Panc1 (cell line): ENCODE measurements at regions not wholly inside any gene's neighbourhood (a gene's known extent, or its start where the extent isn't known, plus 50 kb on each side); places are given as distances from the start of the nearest gene placed in this dataset.

ENCODE experiments used
- ATAC-seq: fragments of 200-7000 bp; cut with Tn5 transposase; 2 replicates; pipeline ENCODE4 v1.9.1; 2020; ENCODE audit warnings: mild to moderate bottlenecking, moderate library complexity
- BruUV-seq: library from RNA; stranded (reverse); fragments of 400-500 nt; replicated peaks from 2 replicates; lab custom pipeline; 2021; lab: Mats Ljungman, UMichigan
- CTCF ChIA-PET: fragments of 300-600 bp; sonication (Branson Sonifier 250); formaldehyde crosslinking; loops from one replicate; lab custom pipeline; 2022; ENCODE audit warnings: antibody characterized with exemption; lab: Charles Lee
- POLR2A ChIA-PET: fragments of 300-600 bp; sonication (Branson Sonifier 250); formaldehyde crosslinking; loops from one replicate; lab custom pipeline; 2022; ENCODE audit warnings: antibody characterized with exemption; lab: Charles Lee
- DNase-seq: peaks from one replicate; pipeline ENCODE4 v3.0.0-alpha.2; 2010; ENCODE audit warnings: low read depth, low spot score
- H3K27ac ChIP-seq: 2 replicates; pipeline ENCODE4 v1.5.1; 2011; ENCODE audit warnings: mild to moderate bottlenecking, low read length, inconsistent platforms
- H3K27me3 ChIP-seq: fragments of 200-500 bp; sonication (Bioruptor generic); 2 replicates; pipeline ENCODE4 v1.6.0; 2014; ENCODE audit warnings: low read length, inconsistent platforms; ENCODE audit not compliant: control insufficient read depth, insufficient read depth
- H3K36me3 ChIP-seq: fragments of 200-500 bp; sonication (Bioruptor generic); 2 replicates; pipeline ENCODE4 v1.5.1; 2014; ENCODE audit warnings: inconsistent platforms, mild to moderate bottlenecking, low read length, moderate library complexity; ENCODE audit not compliant: control insufficient read depth, insufficient read depth
- H3K4me1 ChIP-seq: 2 replicates; pipeline ENCODE4 v1.5.1; 2011; ENCODE audit warnings: inconsistent platforms, mild to moderate bottlenecking, low read length, moderate library complexity; ENCODE audit not compliant: control insufficient read depth, insufficient read depth
- H3K4me3 ChIP-seq, 2 experiments: 2 replicates each; pipeline ENCODE4 v1.5.1; 2011 to 2012; ENCODE audit warnings: low read depth in 2 of 2, low read length in 2 of 2, mild to moderate bottlenecking in 2 of 2, inconsistent platforms in 1 of 2, moderate library complexity in 1 of 2
- H3K9me3 ChIP-seq: fragments of 200-500 bp; sonication (Bioruptor generic); 2 replicates; pipeline ENCODE4 v1.5.1; 2014; ENCODE audit warnings: low read depth, mild to moderate bottlenecking, inconsistent platforms, low read length, moderate library complexity; ENCODE audit not compliant: control insufficient read depth, insufficient read depth
- CTCF ChIP-seq: fragments of 450-650 bp; IDR thresholded peaks from 2 replicates; pipeline ENCODE4 v1.5.1; 2017; ENCODE audit warnings: mild to moderate bottlenecking
- POLR2AphosphoS5 ChIP-seq: IDR thresholded peaks from 2 replicates; pipeline ENCODE4 v1.6.1; 2012; ENCODE audit warnings: mild to moderate bottlenecking, low read depth, low read length, moderate library complexity
- SIN3A ChIP-seq: IDR thresholded peaks from 2 replicates; pipeline ENCODE4 v1.6.1; 2012; ENCODE audit warnings: low read depth, mild to moderate bottlenecking, low read length, moderate library complexity, borderline replicate concordance; ENCODE audit not compliant: insufficient read depth
- TCF7L2 ChIP-seq: IDR thresholded peaks from 2 replicates; pipeline ENCODE4 v1.6.1; 2011; ENCODE audit warnings: mild to moderate bottlenecking, low read depth, low read length, inconsistent platforms
- in situ Hi-C: cut with HindIII; loops from 2 replicates; pipeline ENCODE4 v1.10.0; 2016; ENCODE audit warnings: low sequenced_read_pairs, low pct_unique_long_range_greater_than_20kb
- intact Hi-C: fragments of 100-400 bp; cut with micrococcal nuclease; formaldehyde crosslinking; loops from one replicate; pipeline ENCODE4 v1.10.0; 2022; ENCODE audit not compliant: unreplicated experiment
- TF ChIP-seq, protein P1 (sequence below), 2 experiments: IDR thresholded peaks; 2 replicates each; pipeline ENCODE4 v1.6.1; 2011 to 2012; ENCODE audit warnings: low read depth in 2 of 2, control low read depth in 1 of 2, low read length in 1 of 2, mild to moderate bottlenecking in 1 of 2, moderate library complexity in 1 of 2; ENCODE audit not compliant: insufficient read depth in 1 of 2

DNA sequence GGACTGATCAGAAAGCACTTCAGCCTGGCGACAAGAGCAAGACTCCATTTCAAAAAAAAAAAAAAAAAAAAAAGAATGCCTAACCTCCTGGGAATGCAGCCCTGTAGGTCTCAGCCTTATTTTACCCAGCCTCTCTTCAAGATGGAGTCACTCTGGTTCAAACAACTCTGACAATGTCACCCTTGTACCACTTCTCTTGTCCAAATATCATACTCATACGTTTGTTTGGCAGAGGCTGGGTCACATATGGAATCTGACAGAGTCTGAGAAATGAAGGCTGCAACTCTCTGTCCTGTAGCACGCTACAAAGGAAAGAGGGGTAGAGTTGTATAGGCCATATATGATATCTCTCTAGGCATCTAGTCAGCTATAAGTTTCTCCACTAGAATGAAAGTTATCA, 58.6 kb upstream of the GSAP start:
- ChIA-PET CTCF (no interaction called here), POLR2A (interaction anchor here (0.7 kb wide), 1 partner anchor 94 kb away, joined by 16 read pairs; no protein-coding TSS in a partner anchor)
- Histone ChIP-seq H3K27ac (no peak overlapping the region), H3K4me3 (no peak overlapping the region), H3K4me1 (no peaks in the 10 kb centered on the region), H3K36me3 (no peaks in the 10 kb centered on the region), H3K27me3 (no peaks in the 10 kb centered on the region; the same call in 1 of the 2 replicates), H3K9me3 (no peaks in the 10 kb centered on the region)
- no peak for TF ChIP-seq SIN3A
- TF ChIP-seq, protein P1, sequence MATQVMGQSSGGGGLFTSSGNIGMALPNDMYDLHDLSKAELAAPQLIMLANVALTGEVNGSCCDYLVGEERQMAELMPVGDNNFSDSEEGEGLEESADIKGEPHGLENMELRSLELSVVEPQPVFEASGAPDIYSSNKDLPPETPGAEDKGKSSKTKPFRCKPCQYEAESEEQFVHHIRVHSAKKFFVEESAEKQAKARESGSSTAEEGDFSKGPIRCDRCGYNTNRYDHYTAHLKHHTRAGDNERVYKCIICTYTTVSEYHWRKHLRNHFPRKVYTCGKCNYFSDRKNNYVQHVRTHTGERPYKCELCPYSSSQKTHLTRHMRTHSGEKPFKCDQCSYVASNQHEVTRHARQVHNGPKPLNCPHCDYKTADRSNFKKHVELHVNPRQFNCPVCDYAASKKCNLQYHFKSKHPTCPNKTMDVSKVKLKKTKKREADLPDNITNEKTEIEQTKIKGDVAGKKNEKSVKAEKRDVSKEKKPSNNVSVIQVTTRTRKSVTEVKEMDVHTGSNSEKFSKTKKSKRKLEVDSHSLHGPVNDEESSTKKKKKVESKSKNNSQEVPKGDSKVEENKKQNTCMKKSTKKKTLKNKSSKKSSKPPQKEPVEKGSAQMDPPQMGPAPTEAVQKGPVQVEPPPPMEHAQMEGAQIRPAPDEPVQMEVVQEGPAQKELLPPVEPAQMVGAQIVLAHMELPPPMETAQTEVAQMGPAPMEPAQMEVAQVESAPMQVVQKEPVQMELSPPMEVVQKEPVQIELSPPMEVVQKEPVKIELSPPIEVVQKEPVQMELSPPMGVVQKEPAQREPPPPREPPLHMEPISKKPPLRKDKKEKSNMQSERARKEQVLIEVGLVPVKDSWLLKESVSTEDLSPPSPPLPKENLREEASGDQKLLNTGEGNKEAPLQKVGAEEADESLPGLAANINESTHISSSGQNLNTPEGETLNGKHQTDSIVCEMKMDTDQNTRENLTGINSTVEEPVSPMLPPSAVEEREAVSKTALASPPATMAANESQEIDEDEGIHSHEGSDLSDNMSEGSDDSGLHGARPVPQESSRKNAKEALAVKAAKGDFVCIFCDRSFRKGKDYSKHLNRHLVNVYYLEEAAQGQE (IDR thresholded peaks at IDR 0.05; ENCODE audit: insufficient read depth in 1 of 2, low read depth in 2 of 2, low read length in 1 of 2) = no peak
- ATAC-seq (no peak), DNase-seq (no peak)
- in situ Hi-C loops = no loop called here
- BruUV-seq = no TSS peak
- intact Hi-C loops = no loop called here

DNA sequence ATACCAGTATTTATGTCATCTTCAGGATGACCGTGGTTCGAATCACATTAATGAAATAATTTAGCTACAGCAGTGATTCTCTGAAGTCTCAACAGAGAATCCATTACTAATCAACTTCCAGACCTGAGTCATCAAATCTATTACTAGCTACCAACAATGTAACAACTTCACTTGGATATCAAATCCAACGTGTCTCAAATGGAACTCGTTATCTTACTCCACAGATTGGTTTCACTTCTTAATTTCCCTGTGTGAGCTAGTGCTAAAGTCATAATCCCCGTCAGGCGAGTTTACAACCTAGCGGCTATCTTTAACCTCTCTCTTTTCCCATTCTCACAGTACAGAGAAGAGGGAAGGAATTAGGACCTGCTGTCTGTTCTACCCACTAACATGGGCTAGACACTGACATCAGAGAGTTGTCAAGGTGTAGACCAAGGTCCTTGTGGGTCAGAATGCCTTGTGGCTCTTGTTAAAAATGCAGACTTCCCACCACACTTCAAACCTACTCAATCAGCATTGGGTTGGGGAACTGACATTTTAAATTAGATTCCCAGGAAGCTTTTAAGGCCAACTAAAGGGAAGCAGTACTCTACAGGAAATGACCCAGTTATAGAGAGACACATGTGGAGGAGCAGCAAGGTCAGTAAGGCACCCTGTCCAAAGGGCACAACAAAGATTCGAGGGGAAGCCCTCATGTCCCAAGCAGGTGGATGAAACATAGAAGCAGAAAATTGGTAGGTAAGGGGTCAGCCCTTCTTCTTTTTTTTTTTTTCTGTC, 57.3 kb upstream of the GSAP start:
- H3K36me3 ChIP-seq = no peaks in the 10 kb centered on the region
- ChIA-PET CTCF (no interaction called here), POLR2A (no interaction called here)
- no peak overlapping the region for H3K4me3 ChIP-seq
- ATAC-seq (no peak), DNase-seq (no peak)
- no TSS peak for BruUV-seq
- TF ChIP-seq POLR2AphosphoS5 (no peak), SIN3A (no peak), CTCF (no peak), TCF7L2 (no peak)
- TF ChIP-seq, protein P1 (IDR thresholded peaks at IDR 0.05; ENCODE audit: insufficient read depth in 1 of 2, low read depth in 2 of 2, low read length in 1 of 2) = no peak
- intact Hi-C loops = no loop called here
- no peaks in the 10 kb centered on the region for H3K4me1 ChIP-seq
- in situ Hi-C loops = no loop called here
- no peaks in the 10 kb centered on the region; the same call in 1 of the 2 replicates for H3K27me3 ChIP-seq
- H3K9me3 ChIP-seq = no peaks in the 10 kb centered on the region
- no peak overlapping the region for H3K27ac ChIP-seq
